Tibial nerve (tissue), 4 donors: ENCODE measurements at regions not wholly inside any gene's neighbourhood (a gene's known extent, or its start where the extent isn't known, plus 50 kb on each side); places are given as distances from the start of the nearest gene placed in this dataset.

Source experiments
- DNase-seq, 2 donors: peaks; one replicate each; pipeline ENCODE4 v3.0.0-alpha.2; 2019; ENCODE audit warnings: low spot score in 2 of 2
- H3K27ac ChIP-seq, 4 donors: fragments of 200-600 bp; sonication (generic) in 3 of 4; one replicate each; pipeline ENCODE4 v1.5.1; 2017 to 2019; ENCODE audit warnings: mild to moderate bottlenecking in 1 of 4
- H3K27me3 ChIP-seq, 2 donors: fragments of 200-600 bp; sonication (generic) in 1 of 2; one replicate each; pipeline versions ENCODE4 v1.5.1 to v1.6.0; 2017 to 2019
- H3K36me3 ChIP-seq, 3 donors: fragments of 200-600 bp; sonication (generic); one replicate each; pipeline ENCODE4 v1.5.1; 2018 to 2019
- H3K4me1 ChIP-seq, 4 donors: fragments of 200-600 bp; sonication (generic) in 3 of 4; one replicate each; pipeline ENCODE4 v1.5.1; 2017 to 2019
- H3K4me3 ChIP-seq, 4 donors: fragments of 200-600 bp; sonication (generic) in 3 of 4; one replicate each; pipeline ENCODE4 v1.5.1; 2017 to 2019; ENCODE audit warnings: mild to moderate bottlenecking in 1 of 4, moderate library complexity in 1 of 4
- H3K9me3 ChIP-seq, 4 donors: fragments of 200-600 bp; sonication (generic) in 3 of 4; one replicate each; pipeline ENCODE4 v1.5.1; 2017 to 2019
- CTCF ChIP-seq, 5 experiments: fragments of 200-600 bp in 3 of 5; fragments of 450-650 bp in 2 of 5; sonication (generic) in 3 of 5; IDR thresholded peaks; one replicate each; pipeline ENCODE4 v1.5.1; 2016 to 2019; ENCODE audit warnings: antibody characterized with exemption in 5 of 5, mild to moderate bottlenecking in 3 of 5, moderate library complexity in 2 of 5
- EP300 ChIP-seq, 2 donors: sonication (generic); formaldehyde crosslinking; IDR thresholded peaks; one replicate each; pipeline ENCODE4 v1.6.1; 2017; ENCODE audit warnings: antibody characterized with exemption in 2 of 2, mild to moderate bottlenecking in 1 of 2
- POLR2A ChIP-seq, 2 donors: fragments of 450-650 bp; IDR thresholded peaks; one replicate each; pipeline ENCODE4 v1.6.1; 2017; ENCODE audit warnings: antibody characterized with exemption in 2 of 2, mild to moderate bottlenecking in 2 of 2, moderate library complexity in 2 of 2
- WGBS, 2 donors: methylation state at CpG; one replicate each; pipeline ENCODE4 v1.1.5; 2018; 5-methylcytosine and 5-hydroxymethylcytosine counted together

GRCh38 chr7:114784746-114785145 is 137.1 kb upstream of the MDFIC start:
- Histone ChIP-seq H3K27me3 (no peaks in the 10 kb centered on the region), H3K4me3 (no peak overlapping the region), H3K36me3 (no peaks in the 10 kb centered on the region), H3K4me1 (no peaks in the 10 kb centered on the region), H3K27ac (no peak overlapping the region), H3K9me3 (no peaks in the 10 kb centered on the region)
- 74 to 89% methylated on average over 1 of the region's 1 CpG for WGBS, 2 donors
- TF ChIP-seq POLR2A (IDR thresholded peaks at IDR 0.05) (no peak), EP300 (IDR thresholded peaks at IDR 0.05) (no peak), CTCF (IDR thresholded peaks at IDR 0.05) (no peak)
- DNase-seq: no peak

DNA sequence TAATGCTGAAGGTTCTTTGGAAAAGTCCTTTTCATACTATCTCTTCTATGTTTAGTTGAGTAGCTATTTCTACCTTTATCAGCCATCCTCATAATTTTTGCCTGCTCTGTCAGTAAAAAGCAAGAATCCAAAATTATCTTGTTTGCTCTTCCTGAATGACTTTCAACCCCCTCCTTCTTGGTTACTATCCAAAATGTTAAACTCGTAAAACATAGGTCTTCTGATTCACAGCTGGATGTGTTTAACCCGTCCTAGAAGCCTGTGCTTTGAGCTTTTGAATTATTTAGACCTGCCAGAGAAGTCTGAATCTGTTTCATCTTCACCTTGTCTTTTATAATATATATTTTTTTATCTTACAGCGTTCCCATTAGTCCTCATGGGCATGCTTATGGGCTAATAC is 136.4 kb upstream of the MDFIC start:
- no peaks in the 10 kb centered on the region for H3K27me3 ChIP-seq
- no peak for DNase-seq
- TF ChIP-seq POLR2A (IDR thresholded peaks at IDR 0.05): no peak
- no peak for TF ChIP-seq EP300 (IDR thresholded peaks at IDR 0.05)
- no peak for TF ChIP-seq CTCF (IDR thresholded peaks at IDR 0.05)
- H3K36me3 ChIP-seq: no peaks in the 10 kb centered on the region
- no peaks in the 10 kb centered on the region for H3K4me1 ChIP-seq
- H3K4me3 ChIP-seq: no peak overlapping the region
- H3K27ac ChIP-seq: no peak overlapping the region
- 36 to 38% methylated on average over 3 of the region's 3 CpGs for WGBS, 2 donors
- no peaks in the 10 kb centered on the region for H3K9me3 ChIP-seq

DNA sequence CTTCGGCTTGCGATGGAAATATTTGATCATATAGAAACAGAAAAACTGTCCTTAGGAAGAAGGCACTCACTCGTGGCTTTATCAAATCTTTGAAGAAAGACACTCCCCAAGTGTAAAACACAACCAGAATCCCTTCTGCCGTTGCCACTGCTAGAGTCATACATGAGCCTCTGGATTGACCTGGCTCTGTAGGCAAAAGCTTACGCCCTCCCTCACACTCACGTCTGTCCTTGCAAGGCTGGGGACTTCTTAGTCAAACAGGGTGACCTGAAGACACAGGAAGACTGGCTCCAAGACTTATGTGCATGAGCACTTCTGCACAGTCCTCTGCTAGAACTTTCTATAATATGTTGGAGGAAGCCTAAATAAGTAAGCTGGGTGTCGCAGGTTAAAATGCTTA is 135.4 kb upstream of the MDFIC start:
- Histone ChIP-seq H3K4me1 (no peaks in the 10 kb centered on the region), H3K27me3 (no peaks in the 10 kb centered on the region), H3K4me3 (no peak overlapping the region), H3K9me3 (no peaks in the 10 kb centered on the region), H3K27ac (no peak overlapping the region), H3K36me3 (no peaks in the 10 kb centered on the region)
- no peak for DNase-seq
- 85 to 91% methylated on average over 7 of the region's 7 CpGs for WGBS, 2 donors
- TF ChIP-seq CTCF (IDR thresholded peaks at IDR 0.05): no peak
- no peak for TF ChIP-seq POLR2A (IDR thresholded peaks at IDR 0.05)
- no peak for TF ChIP-seq EP300 (IDR thresholded peaks at IDR 0.05)

GRCh38 chr7:114787556-114787955 is 134.3 kb upstream of the MDFIC start:
- no peaks in the 10 kb centered on the region for H3K36me3 ChIP-seq

GRCh38 chr7:114788706-114789105 is 133.2 kb upstream of the MDFIC start:
- TF ChIP-seq POLR2A (IDR thresholded peaks at IDR 0.05): no peak
- TF ChIP-seq EP300 (IDR thresholded peaks at IDR 0.05): no peak
- TF ChIP-seq CTCF (IDR thresholded peaks at IDR 0.05): no peak
- Histone ChIP-seq H3K27ac (no peak overlapping the region), H3K4me1 (no peaks in the 10 kb centered on the region), H3K27me3 (no peaks in the 10 kb centered on the region), H3K9me3 (no peaks in the 10 kb centered on the region), H3K4me3 (no peak overlapping the region), H3K36me3 (no peaks in the 10 kb centered on the region)
- 95% methylated on average over 4 of the region's 4 CpGs for WGBS, 2 donors
- DNase-seq: no peak

More at GRCh38 chr7:114787556-114787955, 134.3 kb upstream of the MDFIC start:
- TF ChIP-seq EP300 (IDR thresholded peaks at IDR 0.05) (no peak), POLR2A (IDR thresholded peaks at IDR 0.05) (no peak), CTCF (IDR thresholded peaks at IDR 0.05) (no peak)
- DNase-seq: no peak
- 79 to 85% methylated on average over 1 of the region's 1 CpG for WGBS, 2 donors
- no peaks in the 10 kb centered on the region for H3K27me3 ChIP-seq
- H3K9me3 ChIP-seq: no peaks in the 10 kb centered on the region
- H3K4me1 ChIP-seq: no peaks in the 10 kb centered on the region
- H3K4me3 ChIP-seq: no peak overlapping the region
- H3K27ac ChIP-seq: no peak overlapping the region
